Kidney epithelial cell (primary cell): ENCODE measurements at regions not wholly inside any gene's neighbourhood (a gene's known extent, or its start where the extent isn't known, plus 50 kb on each side); places are given as distances from the start of the nearest gene placed in this dataset.

ENCODE experiments used
- DNase-seq: peaks from one replicate; pipeline ENCODE4 v3.0.0-alpha.2; 2010; ENCODE audit warnings: low read depth
- H3K27me3 ChIP-seq: 2 replicates; pipeline ENCODE4 v1.6.0; 2011; ENCODE audit warnings: low read length; ENCODE audit not compliant: control insufficient read depth, insufficient read depth
- H3K36me3 ChIP-seq: 2 replicates; pipeline ENCODE4 v1.5.1; 2011; ENCODE audit warnings: low read length; ENCODE audit not compliant: control insufficient read depth, insufficient read depth
- H3K4me3 ChIP-seq: 2 replicates; pipeline ENCODE4 v1.5.1; 2011; ENCODE audit warnings: low read depth, mild to moderate bottlenecking, control low read depth, low read length
- CTCF ChIP-seq: IDR thresholded peaks from 2 replicates; pipeline ENCODE4 v1.5.1; 2011; ENCODE audit warnings: mild to moderate bottlenecking, moderate library complexity, low read length, control low read depth, inconsistent platforms; ENCODE audit not compliant: insufficient read depth, poor library complexity, severe bottlenecking

DNA sequence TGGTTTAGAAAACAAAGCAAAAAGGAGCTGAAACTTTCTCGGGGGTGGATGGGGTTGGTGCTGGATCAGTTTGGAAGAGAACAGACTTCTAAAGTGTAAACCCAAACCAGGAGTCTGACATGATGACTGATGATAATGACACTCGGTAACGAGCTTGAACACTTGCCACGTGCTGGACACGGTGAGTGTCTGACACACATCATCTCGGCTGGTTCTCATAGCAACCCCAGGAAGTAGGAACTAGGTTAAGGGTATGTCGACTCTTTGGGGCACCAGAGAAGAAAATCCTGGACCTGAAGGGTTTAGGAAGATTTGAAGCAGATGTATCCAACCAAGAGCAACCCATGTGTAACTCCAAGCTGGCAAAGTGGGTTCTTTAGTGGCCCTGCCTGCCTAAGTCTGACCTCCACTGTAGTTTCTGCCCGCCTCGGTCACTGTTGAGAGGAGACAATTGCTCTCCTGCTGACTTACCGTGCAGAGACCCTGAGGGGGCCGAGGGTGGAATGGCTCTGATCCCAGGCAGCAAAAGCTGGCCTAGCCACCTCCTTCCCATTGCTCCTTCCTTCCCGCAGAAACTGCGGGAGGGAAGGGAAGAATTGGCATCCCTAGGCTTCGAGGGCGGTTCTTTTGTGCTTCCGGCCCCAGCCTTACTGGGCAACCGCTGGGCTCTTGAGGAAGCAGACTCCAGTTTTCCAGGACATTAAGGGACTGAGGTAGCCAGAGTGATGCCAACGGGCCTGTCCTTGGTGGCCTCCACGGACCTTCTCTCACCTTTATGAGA is 156.0 kb downstream of the TOMM20 start:
- no peak for DNase-seq
- no peaks in the 10 kb centered on the region for H3K27me3 ChIP-seq
- no peak overlapping the region for H3K4me3 ChIP-seq
- no peak for TF ChIP-seq CTCF
- H3K36me3 ChIP-seq = no peaks in the 10 kb centered on the region

DNA sequence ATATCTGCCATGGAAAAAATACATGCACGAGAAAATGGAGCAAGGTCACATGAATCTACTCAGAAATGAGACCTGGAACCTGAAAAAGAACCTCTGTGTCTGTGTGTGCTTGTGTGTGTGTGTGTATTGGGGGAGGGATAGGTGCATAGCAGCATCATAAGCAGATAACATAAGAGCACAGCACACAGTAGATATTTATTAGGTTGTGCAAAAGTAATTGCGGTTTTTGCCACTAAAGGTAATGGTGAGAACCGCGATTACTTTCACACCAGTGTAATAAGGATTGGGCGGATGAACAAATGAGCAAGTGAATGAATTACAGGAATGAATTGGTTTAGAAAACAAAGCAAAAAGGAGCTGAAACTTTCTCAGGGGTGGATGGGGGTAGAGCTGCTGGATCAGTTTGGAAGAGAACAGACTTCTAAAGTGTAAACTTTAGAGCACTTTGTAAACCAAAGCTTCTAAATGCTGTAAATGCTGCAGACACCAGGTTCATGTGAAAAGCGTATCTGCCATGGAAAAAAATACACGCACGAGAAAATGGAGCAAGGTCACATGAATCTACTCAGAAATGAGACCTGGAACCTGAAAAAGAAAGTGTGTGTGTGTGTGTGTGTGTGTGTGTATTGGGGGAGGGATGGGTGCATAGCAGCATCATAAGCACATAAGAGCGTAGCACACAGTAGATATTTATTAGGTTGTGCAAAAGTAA is 156.9 kb downstream of the TOMM20 start:
- Histone ChIP-seq H3K27me3 (no peaks in the 10 kb centered on the region), H3K4me3 (no peak overlapping the region), H3K36me3 (no peaks in the 10 kb centered on the region)
- DNase-seq = no peak
- TF ChIP-seq CTCF = no peak

GRCh38 chr1:234970731-234971476 is 157.7 kb downstream of the TOMM20 start:
- DNase-seq = no peak
- no peaks in the 10 kb centered on the region for H3K27me3 ChIP-seq
- no peaks in the 10 kb centered on the region for H3K36me3 ChIP-seq
- TF ChIP-seq CTCF = no peak
- H3K4me3 ChIP-seq = no peak overlapping the region

GRCh38 chr1:234970401-234970730 is 158.3 kb downstream of the TOMM20 start:
- Histone ChIP-seq H3K4me3 (no peak overlapping the region), H3K36me3 (no peaks in the 10 kb centered on the region), H3K27me3 (no peaks in the 10 kb centered on the region)
- no peak for TF ChIP-seq CTCF
- DNase-seq = no peak

DNA sequence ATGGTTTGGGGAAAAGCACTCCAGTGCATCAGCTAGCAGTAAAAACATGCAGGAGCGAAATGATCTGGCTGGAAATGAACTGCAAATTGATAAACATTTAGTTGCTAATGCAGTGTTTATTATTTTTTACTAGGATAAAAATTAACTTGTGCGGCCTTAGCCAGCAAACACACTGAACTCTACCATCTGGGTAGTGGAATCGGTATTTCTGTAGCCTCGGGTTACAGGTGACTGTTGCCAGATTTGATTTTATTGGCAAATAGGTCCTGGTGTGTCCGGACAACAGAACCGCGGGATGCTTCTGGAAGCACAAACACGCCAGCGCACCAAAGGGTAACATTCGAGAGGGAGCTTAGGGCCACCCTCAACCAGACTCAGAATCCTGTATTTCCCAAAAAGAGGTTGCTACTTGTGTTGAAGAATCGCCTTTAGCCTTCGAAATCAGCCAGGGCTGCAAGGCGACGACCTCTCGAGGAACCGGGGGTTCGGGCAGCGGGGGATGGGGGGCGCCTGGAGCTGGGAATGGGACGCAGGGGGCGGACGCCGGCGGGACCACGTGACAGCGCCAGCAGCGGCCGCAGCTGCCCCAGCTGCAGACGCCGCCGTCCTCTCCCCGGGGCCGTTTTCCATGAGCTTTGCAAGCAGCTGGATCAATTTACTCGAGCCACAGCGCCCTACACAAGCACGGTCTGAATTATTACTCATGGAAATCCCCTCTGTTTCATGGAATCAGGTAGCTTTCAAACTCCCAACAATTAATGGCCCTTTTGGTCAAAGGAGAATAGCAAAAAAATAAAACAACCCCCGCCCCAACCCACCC is 158.8 kb downstream of the TOMM20 start:
- Histone ChIP-seq H3K36me3 (no peaks in the 10 kb centered on the region), H3K27me3 (no peaks in the 10 kb centered on the region), H3K4me3 (no peak overlapping the region)
- no peak for TF ChIP-seq CTCF
- DNase-seq = no peak
